ENCODE measurements at regions not wholly inside any gene's neighbourhood (a gene's known extent, or its start where the extent isn't known, plus 50 kb on each side); places are given as distances from the start of the nearest gene placed in this dataset.
"Not testable (repeated sequence)": the region's sequence is repeated elsewhere in the genome, so short reads cannot be mapped to it uniquely, and the experiment has no call there.

GRCh38 chr21:9764294-9764693, 757.1 kb upstream of the TPTE start:
- not testable (repeated sequence) for DNase-seq (ENCODE audit: low spot score)

DNA sequence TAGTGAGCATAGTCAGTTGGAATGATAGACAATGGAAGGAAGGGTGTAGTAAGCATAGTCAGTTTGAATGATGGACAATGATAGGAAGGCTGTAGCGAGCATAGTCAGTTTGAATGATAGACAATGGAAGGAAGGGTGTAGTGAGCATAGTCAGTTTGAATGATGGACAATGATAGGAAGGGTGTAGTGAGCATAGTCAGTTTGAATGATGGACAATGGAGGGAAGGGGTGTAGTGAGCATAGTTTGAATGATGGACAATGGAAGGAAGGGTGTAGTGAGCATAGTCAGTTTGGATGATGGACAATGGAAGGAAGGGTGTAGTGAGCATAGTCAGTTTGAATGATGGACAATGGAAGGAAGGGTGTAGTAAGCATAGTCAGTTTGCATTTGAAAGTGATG, 755.8 kb upstream of the TPTE start:
- not testable (repeated sequence) for DNase-seq (ENCODE audit: low spot score)

DNA sequence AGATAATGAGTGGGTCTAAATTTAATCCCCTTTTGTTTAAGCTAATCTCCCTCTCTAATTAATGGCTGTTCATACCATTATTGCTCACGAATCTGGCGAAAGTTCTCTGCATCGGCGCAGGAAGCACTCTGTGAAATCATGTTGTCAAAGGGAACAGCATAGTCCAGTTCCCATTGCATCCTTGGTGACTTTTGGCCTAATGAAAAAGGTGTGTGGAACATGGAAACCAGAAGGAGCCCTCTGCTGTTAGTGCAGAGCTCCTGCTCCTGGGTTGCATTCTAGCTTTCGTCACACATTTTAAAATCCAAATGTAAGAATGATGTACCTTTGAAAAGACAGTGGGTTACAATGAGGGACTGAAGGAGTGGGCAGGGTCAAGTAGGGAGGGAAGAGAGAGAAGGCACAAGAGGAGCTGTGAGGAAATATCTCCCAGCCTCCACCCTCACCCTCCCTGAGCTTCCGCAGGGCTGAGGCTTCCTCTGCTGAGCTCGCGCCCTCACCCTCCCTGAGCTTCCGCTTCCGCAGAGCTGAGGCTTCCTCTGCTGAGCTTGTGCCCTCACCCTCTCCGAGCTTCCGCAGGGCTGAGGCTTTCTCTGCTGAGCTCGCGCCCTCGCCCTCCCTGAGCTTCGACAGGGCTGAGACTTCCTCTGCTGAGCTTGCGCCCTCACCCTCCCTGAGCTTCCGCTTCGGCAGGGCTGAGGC, 754.3 kb upstream of the TPTE start:
- not testable (repeated sequence) for DNase-seq (ENCODE audit: low spot score)

DNA sequence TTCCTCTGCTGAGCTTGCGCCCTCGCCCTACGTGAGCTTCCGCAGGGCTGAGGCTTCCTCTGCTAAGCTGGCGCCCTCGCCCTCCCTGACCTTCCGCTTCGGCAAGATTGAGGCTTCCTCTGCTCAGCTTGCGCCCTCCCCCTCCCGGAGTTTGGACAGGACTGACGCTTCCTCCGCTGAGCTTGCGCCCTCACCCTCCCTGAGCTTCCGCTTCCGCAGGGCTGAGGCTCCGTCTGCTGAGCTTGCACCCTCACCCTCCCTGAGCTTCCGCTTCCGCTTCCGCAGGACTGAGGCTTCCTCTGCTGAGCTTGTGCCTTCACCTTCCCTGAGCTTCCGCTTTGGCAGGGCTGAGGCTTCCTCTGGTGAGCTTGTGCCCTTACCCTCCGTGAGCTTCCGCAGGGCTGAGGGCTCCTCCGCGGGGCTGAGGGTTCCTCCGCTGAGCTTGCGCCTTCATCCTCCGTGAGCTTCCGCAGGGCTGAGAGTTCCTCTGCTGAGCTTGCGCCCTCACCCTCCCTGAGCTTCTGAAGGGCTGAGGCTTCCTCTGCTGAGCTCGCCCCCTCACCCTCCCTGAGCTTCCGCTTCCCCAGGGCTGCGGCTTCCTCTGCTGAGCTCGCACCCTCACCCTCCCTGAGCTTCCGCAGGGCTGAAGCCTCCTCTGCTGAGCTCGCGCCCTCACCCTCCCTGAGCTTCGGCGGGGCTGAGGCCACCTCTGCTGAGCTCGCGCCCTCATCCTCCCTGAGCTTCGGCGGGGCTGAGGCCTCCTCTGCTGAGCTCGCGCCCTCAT, 753.6 kb upstream of the TPTE start:
- DNase-seq (ENCODE audit: low spot score): no peak

GRCh38 chr21:9768376-9769130, 752.8 kb upstream of the TPTE start:
- DNase-seq (ENCODE audit: low spot score): not testable (repeated sequence)

DNA sequence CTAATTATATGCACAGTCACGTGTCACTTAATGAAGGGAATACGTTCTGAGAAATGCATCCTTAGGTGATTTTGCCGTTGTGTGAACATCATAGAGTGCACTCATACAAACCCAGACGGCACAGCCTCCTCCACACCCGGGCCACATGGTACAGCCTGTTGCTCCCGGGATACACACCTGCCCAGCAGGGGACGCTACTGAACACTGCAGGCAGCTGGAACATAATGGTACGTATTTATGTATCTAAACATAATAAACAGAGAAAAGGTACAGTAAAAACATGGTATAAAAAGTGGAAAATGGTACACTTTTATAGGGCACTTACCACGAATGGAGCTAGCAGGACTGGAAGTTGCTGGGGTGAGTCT, 752.3 kb upstream of the TPTE start:
- DNase-seq (ENCODE audit: low spot score): not testable (repeated sequence)

DNA sequence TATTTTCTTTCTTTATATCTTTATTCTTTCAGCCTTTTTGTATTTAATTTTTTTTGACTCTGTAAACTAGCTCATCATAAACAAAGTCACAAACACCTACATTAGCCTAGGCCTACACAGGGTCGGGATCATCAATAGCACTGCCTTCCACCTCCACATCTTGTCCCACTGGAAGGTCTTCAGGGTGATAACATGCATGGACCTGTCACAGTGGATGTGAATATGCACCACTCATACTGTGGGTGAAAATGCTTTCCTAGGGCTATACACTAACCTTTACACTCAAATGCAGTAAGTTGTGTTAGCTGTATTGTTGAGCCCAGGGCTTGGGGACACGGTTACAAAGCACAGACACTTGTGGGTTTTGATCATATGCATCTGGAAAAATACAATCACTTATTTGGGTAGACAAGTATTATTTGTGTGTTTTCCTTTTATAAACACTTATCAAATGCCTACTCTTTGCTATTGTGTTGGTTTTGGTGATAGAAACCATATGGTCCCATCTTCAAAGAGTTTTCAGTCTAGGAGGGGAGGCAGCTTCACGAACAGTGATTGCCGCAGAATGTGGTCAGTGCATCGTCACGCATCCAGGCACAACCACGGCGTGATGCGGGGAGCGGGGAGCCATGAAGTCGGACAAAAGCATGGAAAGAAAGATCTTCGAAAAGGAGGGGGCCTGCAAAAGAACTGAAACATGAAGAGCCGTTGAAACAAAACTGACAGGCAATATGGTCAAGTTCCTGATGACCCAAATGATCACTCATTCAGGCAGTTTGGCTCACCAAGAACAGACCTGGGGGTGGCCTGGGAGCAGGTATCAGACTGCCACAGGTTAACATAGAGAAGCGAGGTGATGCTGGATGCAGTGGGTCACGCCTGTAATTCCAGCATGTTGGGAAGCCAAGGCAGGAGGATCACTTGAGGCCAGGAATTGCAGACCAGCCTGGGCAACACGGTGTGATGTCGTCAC, 751.4 kb upstream of the TPTE start:
- DNase-seq (ENCODE audit: low spot score): not testable (repeated sequence)

DNA sequence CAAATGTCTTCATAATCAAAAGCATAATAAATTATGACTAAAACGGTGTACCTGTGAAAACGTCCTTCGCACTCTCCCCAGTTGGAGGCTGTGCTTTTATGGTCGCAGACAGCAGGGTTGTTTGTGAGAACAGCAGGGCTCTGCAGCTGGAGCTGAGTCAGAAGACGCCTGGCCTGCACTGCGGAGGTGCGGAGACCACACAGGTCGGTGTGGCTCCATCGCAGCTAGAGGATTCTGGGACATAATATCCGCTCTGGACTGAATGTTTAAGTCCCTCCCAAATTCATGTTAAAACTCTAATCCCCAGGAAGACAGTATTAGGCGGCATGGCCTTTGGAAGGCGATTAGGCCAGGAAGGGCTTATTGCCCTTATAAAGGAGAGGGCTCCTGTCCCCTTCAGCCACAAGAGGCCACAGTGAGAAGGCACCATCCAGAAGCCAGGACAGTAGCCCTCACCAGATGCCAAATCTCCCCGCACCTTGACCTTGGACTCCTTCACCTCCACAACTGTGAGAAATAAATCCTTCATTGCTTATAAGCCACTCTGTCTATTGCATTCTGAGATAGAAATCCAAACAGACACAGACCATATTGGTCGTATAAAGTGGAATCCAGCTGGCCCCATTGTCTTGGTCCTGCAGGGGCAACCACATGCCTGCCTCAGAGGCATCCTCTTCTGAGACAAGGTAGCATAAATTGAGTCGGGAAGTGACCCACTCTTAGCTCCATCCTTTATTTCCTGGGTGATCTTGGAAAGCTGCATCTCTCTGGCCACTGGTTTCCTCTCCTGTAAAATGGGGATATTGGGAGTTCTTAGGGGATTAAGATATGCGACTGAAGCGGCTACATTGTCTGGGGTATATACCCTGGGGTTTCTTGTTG, 749.7 kb upstream of the TPTE start:
- DNase-seq (ENCODE audit: low spot score): not testable (repeated sequence)

GRCh38 chr21:9772348-9772672, 749.1 kb upstream of the TPTE start:
- DNase-seq (ENCODE audit: low spot score): no peak

GRCh38 chr21:9772877-9773420, 748.4 kb upstream of the TPTE start:
- not testable (repeated sequence) for DNase-seq (ENCODE audit: low spot score)

DNA sequence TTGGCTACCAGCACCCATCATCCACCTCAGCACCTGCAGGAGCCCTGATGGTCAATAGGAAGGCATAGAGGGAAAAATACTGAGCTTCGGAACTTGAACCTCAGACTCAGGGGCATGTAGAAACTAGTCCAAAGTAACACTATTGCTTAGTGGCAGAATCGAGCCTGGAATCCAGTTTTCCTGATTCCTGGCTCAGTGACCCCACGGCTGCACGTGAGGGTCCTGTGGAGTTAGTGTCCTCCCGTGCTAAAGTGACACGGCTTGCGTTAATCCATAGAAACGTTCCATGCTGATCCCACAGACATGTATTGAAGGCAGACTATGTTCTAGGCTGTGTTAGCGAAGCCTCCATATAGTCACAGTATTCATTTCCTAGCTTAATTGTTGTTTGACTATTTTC, 747.0 kb upstream of the TPTE start:
- DNase-seq (ENCODE audit: low spot score): no peak

DNA sequence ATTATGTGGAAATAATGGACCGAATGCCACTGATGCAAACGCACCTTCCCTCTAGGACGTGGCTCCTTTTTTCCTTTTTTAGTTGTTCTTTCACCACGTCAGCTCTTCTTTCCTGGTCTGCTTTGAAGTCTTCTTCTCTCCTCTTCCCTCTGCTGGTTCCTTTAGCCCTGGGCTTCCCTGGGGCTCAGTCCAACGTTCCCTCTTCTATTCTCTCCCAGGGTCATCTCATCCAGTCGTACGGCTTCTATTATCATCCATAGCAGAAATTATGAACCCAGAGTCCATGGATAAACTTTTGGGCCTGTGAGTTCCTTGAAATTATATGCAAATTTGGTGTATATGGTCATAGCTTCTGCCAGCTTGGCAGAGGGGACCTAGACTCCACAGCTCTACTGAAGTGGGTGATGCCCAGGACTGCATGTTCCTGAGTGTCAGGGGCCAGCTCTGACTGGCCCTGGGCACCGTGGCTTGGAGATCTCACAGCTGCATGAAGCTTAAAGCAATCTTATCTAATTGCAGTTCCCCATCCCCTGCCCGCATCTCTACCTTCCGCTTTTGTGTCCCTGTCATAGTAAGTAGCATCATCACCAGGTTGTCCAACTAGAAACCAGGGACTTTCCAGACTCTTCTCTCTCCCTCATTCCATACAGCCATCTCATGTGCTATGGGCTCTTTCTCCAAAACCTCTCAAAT, 746.3 kb upstream of the TPTE start:
- DNase-seq (ENCODE audit: low spot score): not testable (repeated sequence)

- not testable (repeated sequence) for DNase-seq (ENCODE audit: low spot score)
These were observed 745.5 kb upstream of the TPTE start for GRCh38 chr21:9775877-9776276.

DNA sequence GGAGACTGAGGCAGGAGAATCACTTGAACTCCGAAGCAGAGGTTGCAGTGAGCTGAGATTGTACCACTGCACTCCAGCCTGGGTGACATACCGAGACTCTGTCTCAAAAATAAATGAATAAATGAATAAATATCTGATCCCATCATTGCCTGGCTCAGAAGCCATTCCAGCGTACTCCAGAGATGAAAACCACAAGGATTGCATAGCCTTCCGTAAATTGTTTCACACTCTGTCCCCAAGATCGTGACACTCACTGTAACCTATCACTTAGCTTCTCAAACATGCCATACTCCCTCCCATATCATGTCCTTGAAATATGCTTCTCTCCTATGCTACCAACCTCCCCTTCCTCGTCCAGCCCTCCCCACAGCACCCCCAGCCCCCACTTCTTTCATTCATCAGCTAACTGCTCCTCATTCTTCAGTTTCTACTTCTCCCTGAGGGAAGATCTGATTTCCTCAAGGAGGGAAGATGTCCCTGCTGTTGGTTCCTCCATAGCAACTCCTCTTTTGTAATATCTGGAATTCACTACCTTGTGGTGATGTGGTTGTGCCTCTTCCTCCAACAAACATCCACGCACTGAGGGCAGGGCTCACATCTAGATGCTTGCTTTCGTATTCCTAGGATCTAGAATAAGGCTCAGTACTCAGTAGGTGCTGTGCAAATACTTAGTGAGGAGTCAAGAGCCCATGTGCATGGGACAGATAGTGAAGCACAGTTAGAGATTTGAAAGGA, 744.9 kb upstream of the TPTE start:
- DNase-seq (ENCODE audit: low spot score): not testable (repeated sequence)

- not testable (repeated sequence) for DNase-seq (ENCODE audit: low spot score)
These were observed 742.8 kb upstream of the TPTE start for GRCh38 chr21:9778541-9778940.

- DNase-seq (ENCODE audit: low spot score): no peak
These were observed 740.9 kb upstream of the TPTE start for GRCh38 chr21:9780441-9780937.

- not testable (repeated sequence) for DNase-seq (ENCODE audit: low spot score)
These were observed 737.8 kb upstream of the TPTE start for GRCh38 chr21:9783587-9783986.

- DNase-seq (ENCODE audit: low spot score): not testable (repeated sequence)
These were observed 737.2 kb upstream of the TPTE start for GRCh38 chr21:9784201-9784600.

DNA sequence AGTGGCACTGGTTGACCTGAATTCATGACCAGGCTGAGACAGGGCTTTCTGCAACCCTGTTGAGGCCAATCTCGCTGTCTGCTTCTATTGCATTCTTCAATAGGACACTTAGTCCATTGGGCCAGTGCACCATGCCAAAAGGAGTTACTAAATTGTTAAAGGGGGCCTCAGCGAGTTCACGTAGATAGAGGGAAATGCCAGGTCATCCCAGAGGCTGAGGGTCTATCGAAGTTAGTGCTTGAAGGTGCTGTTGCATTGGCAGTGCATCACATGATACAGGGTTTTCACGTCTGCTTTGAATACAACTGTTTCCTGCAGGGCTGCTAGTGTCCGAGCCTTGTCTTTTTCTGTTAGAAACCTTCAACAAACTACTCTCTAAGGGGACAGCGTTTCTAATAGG, 735.3 kb upstream of the TPTE start:
- not testable (repeated sequence) for DNase-seq (ENCODE audit: low spot score)
